HG03045 (cell line): ENCODE measurements at regions not wholly inside any gene's neighbourhood (a gene's known extent, or its start where the extent isn't known, plus 50 kb on each side); places are given as distances from the start of the nearest gene placed in this dataset.
"Not testable (repeated sequence)": the region's sequence is repeated elsewhere in the genome, so short reads cannot be mapped to it uniquely, and the experiment has no call there.

Experiments used
- ATAC-seq: cut with Tn5 transposase; IDR thresholded peaks from one replicate; pipeline ENCODE4 v1.9.1; 2021; ENCODE audit warnings: mild to moderate bottlenecking, moderate library complexity; ENCODE audit not compliant: unreplicated experiment

- ATAC-seq = no peak
These were observed 796.6 kb downstream of the DSC3 start for GRCh38 chr18:30245766-30246455.

- ATAC-seq = no peak
These were observed 807.8 kb downstream of the DSC3 start for GRCh38 chr18:30234755-30235154.

- no peak for ATAC-seq
These were observed 831.4 kb downstream of the DSC3 start for GRCh38 chr18:30211112-30211511.

- no peak for ATAC-seq
These were observed 834.0 kb downstream of the DSC3 start for GRCh38 chr18:30208546-30208945.

GRCh38 chr18:30192216-30192615 lies 850.3 kb downstream of the DSC3 start:
- ATAC-seq = no peak

- no peak for ATAC-seq
These were observed 856.3 kb downstream of the DSC3 start for GRCh38 chr18:30186245-30186644.

GRCh38 chr18:30177056-30177455 lies 865.5 kb downstream of the DSC3 start:
- no peak for ATAC-seq

- ATAC-seq = no peak
These were observed 866.8 kb downstream of the DSC3 start for GRCh38 chr18:30175621-30176225.

GRCh38 chr18:30175061-30175574 lies 867.4 kb downstream of the DSC3 start:
- ATAC-seq = no peak

GRCh38 chr18:30163573-30163972 lies 879.0 kb downstream of the DSC3 start:
- ATAC-seq = no peak

- no peak for ATAC-seq
These were observed 882.4 kb downstream of the DSC3 start for GRCh38 chr18:30160124-30160523.

GRCh38 chr18:30150586-30151250 lies 891.8 kb downstream of the DSC3 start:
- no peak for ATAC-seq

GRCh38 chr18:30149585-30149984 lies 893.0 kb downstream of the DSC3 start:
- no peak for ATAC-seq

- ATAC-seq = no peak
These were observed 899.7 kb downstream of the DSC3 start for GRCh38 chr18:30142870-30143269.

GRCh38 chr18:30142248-30142647 lies 900.3 kb downstream of the DSC3 start:
- no peak for ATAC-seq

- not testable (repeated sequence) for ATAC-seq
These were observed 901.0 kb downstream of the DSC3 start for GRCh38 chr18:30141506-30141905.

- ATAC-seq = no peak
These were observed 902.8 kb downstream of the DSC3 start for GRCh38 chr18:30139631-30140287.

GRCh38 chr18:30135938-30136337 lies 906.6 kb downstream of the DSC3 start:
- ATAC-seq = no peak

GRCh38 chr18:30134020-30134419 lies 908.5 kb downstream of the DSC3 start:
- no peak for ATAC-seq

GRCh38 chr18:30132959-30133358 lies 909.6 kb downstream of the DSC3 start:
- ATAC-seq = no peak

GRCh38 chr18:30121397-30121796 lies 921.1 kb downstream of the DSC3 start:
- no peak for ATAC-seq
